ENCODE measurements at regions not wholly inside any gene's neighbourhood (a gene's known extent, or its start where the extent isn't known, plus 50 kb on each side); places are given as distances from the start of the nearest gene placed in this dataset.

DNA sequence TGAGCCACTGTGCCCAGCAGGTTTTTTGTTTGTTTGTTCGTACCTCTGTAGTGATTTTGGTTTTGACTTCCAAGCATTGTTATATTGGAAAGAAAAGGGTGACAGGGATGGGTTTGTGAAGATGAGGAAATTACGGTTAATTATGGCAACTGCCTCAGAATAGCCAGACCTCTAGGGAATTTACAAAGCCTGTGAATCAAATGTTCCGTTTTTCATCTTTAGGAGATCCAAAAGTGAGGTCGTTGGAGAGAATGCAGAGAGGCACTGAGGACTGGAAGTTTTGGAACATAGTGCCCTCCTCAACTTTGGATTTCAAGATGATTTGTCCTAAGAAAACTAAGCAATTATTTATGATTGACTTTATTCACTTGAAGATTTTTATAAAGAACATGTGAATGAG is 54.5 kb upstream of the EVL start:
- TF ChIP-seq, protein P1, sequence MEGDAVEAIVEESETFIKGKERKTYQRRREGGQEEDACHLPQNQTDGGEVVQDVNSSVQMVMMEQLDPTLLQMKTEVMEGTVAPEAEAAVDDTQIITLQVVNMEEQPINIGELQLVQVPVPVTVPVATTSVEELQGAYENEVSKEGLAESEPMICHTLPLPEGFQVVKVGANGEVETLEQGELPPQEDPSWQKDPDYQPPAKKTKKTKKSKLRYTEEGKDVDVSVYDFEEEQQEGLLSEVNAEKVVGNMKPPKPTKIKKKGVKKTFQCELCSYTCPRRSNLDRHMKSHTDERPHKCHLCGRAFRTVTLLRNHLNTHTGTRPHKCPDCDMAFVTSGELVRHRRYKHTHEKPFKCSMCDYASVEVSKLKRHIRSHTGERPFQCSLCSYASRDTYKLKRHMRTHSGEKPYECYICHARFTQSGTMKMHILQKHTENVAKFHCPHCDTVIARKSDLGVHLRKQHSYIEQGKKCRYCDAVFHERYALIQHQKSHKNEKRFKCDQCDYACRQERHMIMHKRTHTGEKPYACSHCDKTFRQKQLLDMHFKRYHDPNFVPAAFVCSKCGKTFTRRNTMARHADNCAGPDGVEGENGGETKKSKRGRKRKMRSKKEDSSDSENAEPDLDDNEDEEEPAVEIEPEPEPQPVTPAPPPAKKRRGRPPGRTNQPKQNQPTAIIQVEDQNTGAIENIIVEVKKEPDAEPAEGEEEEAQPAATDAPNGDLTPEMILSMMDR (IDR thresholded peaks at IDR 0.05), result no peak
- Histone ChIP-seq H3K9me3 (no peaks in the 10 kb centered on the region), H3K27me3 (replicated peaks; ENCODE audit: insufficient read depth) (no peaks in the 10 kb centered on the region), H3K27ac (no peak overlapping the region), H3K4me3 (no peak overlapping the region), H3K36me3 (no peaks in the 10 kb centered on the region), H3K4me1 (ENCODE audit: control insufficient read depth in 1 of 2, low read depth in 2 of 2) (peaks cover 0 to 18% of the 10 kb centered on the region in 2 donors)
- no peak for ATAC-seq (ENCODE audit: insufficient number of reproducible peaks, low FRiP score, low read depth)
- no peak for DNase-seq (ENCODE audit: low spot score)

DNA sequence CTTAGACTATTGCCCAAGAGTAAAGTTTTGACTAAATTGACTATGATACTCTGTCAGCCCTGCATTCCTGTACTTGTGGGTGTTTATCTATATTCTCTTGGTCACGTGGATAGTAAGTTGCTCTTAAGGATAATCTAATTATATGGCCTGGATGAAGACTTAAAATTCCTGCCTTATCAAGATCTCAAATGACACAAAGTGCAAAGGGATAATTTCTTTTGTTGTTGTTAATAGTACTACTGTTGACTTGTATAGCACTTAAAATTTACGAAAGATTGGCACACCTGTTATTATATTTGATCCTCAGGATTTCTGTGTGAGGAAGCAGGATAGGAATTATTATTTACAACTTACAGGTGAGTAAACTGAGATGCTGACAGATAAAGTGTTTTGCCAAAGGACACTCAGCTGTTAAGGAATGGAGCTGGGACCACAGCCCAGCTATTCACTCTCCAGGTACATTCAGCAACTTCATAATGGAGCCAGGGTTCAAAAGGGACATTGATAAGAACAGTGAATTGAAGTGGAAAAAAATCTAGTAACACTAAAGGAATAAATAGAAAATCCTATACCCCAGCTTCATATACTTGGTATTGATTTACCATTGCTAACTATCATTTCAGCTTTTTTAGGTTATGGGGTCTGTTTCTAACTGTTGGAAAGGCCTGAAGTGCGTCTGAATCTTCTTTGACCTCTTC is 53.4 kb upstream of the EVL start:
- TF ChIP-seq, protein P1 (IDR thresholded peaks at IDR 0.05), result no peak
- peaks cover 0 to 18% of the 10 kb centered on the region in 2 donors for H3K4me1 ChIP-seq (ENCODE audit: control insufficient read depth in 1 of 2, low read depth in 2 of 2)
- H3K36me3 ChIP-seq, result no peaks in the 10 kb centered on the region
- no peaks in the 10 kb centered on the region for H3K9me3 ChIP-seq
- DNase-seq (ENCODE audit: low spot score) (no peak), ATAC-seq (ENCODE audit: insufficient number of reproducible peaks, low FRiP score, low read depth) (no peak)
- H3K27me3 ChIP-seq (replicated peaks; ENCODE audit: insufficient read depth), result no peaks in the 10 kb centered on the region
- H3K27ac ChIP-seq, result no peak overlapping the region
- H3K4me3 ChIP-seq, result no peak overlapping the region

- H3K36me3 ChIP-seq, result no peaks in the 10 kb centered on the region
- ATAC-seq (ENCODE audit: insufficient number of reproducible peaks, low FRiP score, low read depth), result no peak
- TF ChIP-seq, protein P1 (IDR thresholded peaks at IDR 0.05), result no peak
- no peak overlapping the region for H3K27ac ChIP-seq
- H3K27me3 ChIP-seq (replicated peaks; ENCODE audit: insufficient read depth), result no peaks in the 10 kb centered on the region
- DNase-seq (ENCODE audit: low spot score), result no peak
- H3K4me1 ChIP-seq (ENCODE audit: control insufficient read depth in 1 of 2, low read depth in 2 of 2), result peaks cover 0 to 18% of the 10 kb centered on the region in 2 donors
- no peak overlapping the region for H3K4me3 ChIP-seq
- no peaks in the 10 kb centered on the region for H3K9me3 ChIP-seq
Observed at GRCh38 chr14:100012478-100013327, 52.5 kb upstream of the EVL start.

DNA sequence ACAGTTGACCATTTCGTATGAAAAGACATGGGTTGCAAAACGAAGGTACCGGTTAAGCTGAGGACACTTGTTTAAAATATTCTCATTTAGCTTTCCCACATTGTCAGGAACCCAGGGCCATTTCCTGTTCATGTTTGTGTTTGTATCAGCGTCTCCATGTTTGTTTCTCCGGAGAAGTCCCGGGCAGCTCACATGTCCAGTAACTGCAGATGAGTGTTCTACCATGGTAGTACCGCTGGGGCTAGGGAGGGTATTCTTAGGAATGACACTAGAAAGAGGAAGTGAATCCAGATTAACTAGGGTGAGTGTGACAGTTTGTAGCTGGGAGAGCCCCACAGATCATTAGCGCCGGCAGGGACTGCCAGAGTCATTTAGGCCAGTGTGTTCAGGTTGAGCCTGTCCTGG is 50.0 kb upstream of the EVL start:
- TF ChIP-seq, protein P1 (IDR thresholded peaks at IDR 0.05), result no peak
- ATAC-seq (ENCODE audit: insufficient number of reproducible peaks, low FRiP score, low read depth) (no peak), DNase-seq (ENCODE audit: low spot score) (no peak)
- Histone ChIP-seq H3K4me1 (ENCODE audit: control insufficient read depth in 1 of 2, low read depth in 2 of 2) (peaks cover 0 to 10% of the 10 kb centered on the region in 2 donors), H3K36me3 (no peaks in the 10 kb centered on the region), H3K9me3 (no peaks in the 10 kb centered on the region), H3K27me3 (replicated peaks; ENCODE audit: insufficient read depth) (no peaks in the 10 kb centered on the region), H3K4me3 (no peak overlapping the region), H3K27ac (no peak overlapping the region)

Measured in thoracic aorta (tissue), 2 donors.